Left cardiac atrium (tissue), 4 donors: ENCODE measurements at regions not wholly inside any gene's neighbourhood (a gene's known extent, or its start where the extent isn't known, plus 50 kb on each side); places are given as distances from the start of the nearest gene placed in this dataset.
"Not testable (repeated sequence)": the region's sequence is repeated elsewhere in the genome, so short reads cannot be mapped to it uniquely, and the experiment has no call there.

Source experiments
- ATAC-seq, 2 donors: fragments of 200-7000 bp; cut with Tn5 transposase; one replicate each; pipeline ENCODE4 v1.9.1; 2020; ENCODE audit warnings: mild to moderate bottlenecking in 2 of 2, moderate library complexity in 2 of 2
- DNase-seq: peaks from one replicate; pipeline ENCODE4 v3.0.0-alpha.2; 2020
- intact Hi-C, 2 donors: fragments of 100-400 bp; cut with DNase I; formaldehyde crosslinking; loops; one replicate each; pipeline versions ENCODE4 v1.14.1 to v1.15.1; 2022 to 2023
- donor health status: DM: no; HTN: yes; CAD: no.
- donor health status: DM: no; HTN: yes; CAD: no; lungs with severe emphysema.
- donor health status: DM: yes; HTN: yes; CAD: no.
- donor health status: Dilated cardiomyopathy.

DNA sequence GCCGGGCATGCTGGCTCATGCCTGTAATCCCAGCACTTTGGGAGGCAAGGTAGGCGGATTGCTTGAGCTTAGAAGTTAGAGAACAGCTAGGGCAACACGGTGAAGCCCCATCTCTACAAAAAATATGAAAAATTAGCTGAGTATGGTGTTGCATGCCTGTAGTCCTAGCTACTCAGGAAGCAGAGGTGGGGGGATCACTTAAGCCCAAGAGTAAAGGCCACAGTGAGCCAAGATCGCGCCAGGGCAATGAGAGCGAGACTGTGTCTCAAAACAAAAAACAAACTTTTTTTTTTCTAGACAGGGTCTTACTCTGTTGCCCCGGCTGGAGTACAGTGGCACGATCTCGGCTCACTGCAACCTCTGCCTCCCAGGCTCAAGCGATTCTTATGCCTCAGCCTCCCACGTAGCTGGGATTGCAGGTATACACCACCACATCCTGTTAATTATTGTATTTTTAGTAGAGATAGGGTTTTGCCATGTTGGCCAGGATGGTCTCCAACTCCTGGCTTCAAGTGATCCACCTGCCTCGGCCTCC is 307.5 kb downstream of the GOLGA6L6 start:
- ATAC-seq, intact Hi-C loops, DNase-seq: not testable (repeated sequence)

DNA sequence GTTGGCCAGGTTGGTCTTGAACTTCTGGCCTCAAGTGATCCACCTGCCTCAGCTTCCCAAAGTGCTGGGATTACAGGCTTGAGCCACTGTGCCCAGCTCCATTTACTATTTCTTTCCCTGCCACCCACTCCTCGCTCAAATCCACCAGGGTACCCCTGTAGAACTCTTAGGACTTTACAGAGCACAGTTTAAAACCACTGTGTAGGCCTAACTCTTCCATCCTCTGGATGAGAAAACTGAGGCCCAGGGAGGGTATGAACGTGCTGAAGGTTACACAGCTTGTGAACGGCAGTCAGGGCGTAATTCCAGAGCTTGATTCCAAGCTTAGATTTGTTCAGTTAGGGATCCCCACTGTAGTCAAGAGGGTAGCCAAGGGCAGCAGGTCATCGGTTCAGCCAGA is 309.1 kb downstream of the GOLGA6L6 start:
- intact Hi-C loops, DNase-seq, ATAC-seq: not testable (repeated sequence)

DNA sequence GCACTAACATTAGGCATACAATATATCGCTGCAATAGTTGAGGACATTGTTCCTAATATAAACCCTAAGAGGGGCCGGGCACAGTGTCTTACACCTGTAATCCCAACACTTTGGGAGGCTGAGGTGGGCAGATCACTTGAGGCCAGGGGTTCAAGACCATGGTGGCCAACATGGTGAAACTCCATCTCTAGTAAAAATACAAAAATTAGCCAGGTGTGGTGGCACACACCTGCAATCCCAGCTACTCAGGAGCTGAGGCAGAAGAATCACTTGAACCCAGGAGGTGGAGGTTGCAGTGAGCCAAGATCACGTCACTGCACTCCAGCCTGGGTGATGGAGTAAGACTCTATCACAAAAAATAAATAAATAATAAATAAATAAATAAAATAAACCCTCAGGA is 310.9 kb downstream of the GOLGA6L6 start:
- intact Hi-C loops, ATAC-seq, DNase-seq: not testable (repeated sequence)

DNA sequence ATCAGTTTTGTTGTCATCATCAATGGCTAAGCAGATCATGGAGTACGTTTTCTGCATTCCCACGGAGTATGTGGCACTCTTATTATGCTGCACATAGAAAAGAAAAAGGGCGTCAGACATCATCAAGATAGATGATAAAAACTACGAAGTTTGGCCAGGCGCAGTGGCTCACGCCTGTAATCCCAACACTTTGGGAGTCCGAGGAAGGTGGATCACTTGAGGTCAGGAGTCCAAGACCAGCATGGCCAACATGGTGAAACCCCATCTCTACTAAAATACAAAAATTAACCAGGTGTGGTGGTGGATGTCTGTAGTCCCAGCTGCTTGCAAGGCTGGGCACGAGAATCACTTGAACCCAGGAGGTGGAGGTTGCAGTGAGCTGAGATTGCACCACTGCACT is 312.8 kb downstream of the GOLGA6L6 start:
- ATAC-seq, intact Hi-C loops, DNase-seq: not testable (repeated sequence)

GRCh38 chr15:20227119-20227853 is 314.3 kb downstream of the GOLGA6L6 start:
- ATAC-seq = peak in 1 of 2 donors; percentile 55
- intact Hi-C loops, DNase-seq: not testable (repeated sequence)

GRCh38 chr15:20226531-20226930 is 315.1 kb downstream of the GOLGA6L6 start:
- DNase-seq, ATAC-seq, intact Hi-C loops: not testable (repeated sequence)

DNA sequence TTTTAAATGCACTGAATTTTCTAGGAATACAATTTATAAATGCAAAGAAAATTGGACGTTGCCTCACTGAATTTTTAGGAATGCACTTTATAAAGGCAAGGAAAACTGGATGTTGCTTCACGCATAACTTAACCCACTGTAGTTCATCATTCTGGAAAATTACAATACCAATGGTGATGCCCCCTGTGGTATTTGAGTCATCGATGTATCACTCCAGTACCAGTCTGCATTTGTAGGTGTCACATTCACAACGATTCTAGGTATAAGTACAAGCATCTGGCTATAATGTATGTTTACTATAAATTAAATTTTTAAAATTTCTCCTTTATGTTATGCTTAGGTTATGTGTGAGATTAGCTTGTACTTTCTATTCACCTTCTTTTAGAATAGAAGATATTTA is 320.5 kb downstream of the GOLGA6L6 start:
- DNase-seq, ATAC-seq, intact Hi-C loops: not testable (repeated sequence)

GRCh38 chr15:20219171-20219570 is 322.4 kb downstream of the GOLGA6L6 start:
- intact Hi-C loops, ATAC-seq, DNase-seq: not testable (repeated sequence)

DNA sequence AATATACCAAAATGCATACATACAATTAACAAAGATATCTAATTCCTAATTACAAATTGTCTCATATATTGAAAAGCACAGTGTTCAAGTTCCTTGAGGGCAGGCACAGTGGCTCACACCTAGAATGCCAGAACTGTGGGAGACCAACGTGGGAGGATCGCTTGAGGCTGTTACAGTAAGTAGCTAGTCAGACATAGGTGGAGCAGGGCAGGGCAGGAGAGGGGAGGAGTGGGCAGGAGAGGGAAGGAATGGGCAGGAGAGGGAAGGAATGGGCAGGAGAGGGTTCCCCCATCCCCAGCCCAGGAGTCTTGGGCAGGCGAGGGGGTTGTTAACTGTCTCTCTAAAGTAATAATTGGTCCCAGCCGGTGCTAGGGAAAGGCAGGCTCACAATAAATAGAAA is 325.9 kb downstream of the GOLGA6L6 start:
- DNase-seq, intact Hi-C loops, ATAC-seq: not testable (repeated sequence)

GRCh38 chr15:20214101-20214500 is 327.5 kb downstream of the GOLGA6L6 start:
- DNase-seq, intact Hi-C loops, ATAC-seq: not testable (repeated sequence)

- intact Hi-C loops, ATAC-seq, DNase-seq: not testable (repeated sequence)
Observed at GRCh38 chr15:20211508-20211907, 330.1 kb downstream of the GOLGA6L6 start.

GRCh38 chr15:20209973-20210372 is 331.6 kb downstream of the GOLGA6L6 start:
- peak in 1 of 2 donors; percentile 16 for ATAC-seq
- intact Hi-C loops, DNase-seq: not testable (repeated sequence)

GRCh38 chr15:20207607-20208006 is 334.0 kb downstream of the GOLGA6L6 start:
- intact Hi-C loops, DNase-seq, ATAC-seq: not testable (repeated sequence)

- ATAC-seq, intact Hi-C loops, DNase-seq: not testable (repeated sequence)
Observed at GRCh38 chr15:20207198-20207597, 334.4 kb downstream of the GOLGA6L6 start.

GRCh38 chr15:20204177-20204866 is 337.3 kb downstream of the GOLGA6L6 start:
- DNase-seq, ATAC-seq, intact Hi-C loops: not testable (repeated sequence)

DNA sequence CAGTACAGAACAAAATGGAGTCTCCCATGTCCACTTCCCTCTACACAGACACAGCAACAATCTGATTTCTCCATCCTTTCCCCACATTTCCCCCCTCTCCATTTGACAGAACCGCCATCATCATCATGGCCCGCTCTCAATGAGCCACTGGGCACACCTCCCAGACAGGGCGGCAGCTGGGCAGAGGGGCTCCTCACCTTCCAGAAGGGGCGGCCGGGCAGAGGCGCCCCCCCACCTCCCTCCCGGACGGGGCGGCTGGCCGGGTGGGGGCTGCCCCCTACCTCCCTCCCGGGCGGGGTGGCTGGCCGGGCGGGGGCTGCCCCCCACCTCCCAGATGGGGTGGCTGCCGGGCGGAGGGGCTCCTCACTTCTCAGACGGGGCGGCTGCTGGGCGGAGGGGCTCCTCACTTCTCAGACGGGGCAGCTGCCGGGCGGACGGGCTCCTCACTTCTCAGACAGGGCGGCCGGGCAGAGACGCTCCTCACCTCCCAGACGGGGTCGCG is 337.9 kb downstream of the GOLGA6L6 start:
- intact Hi-C loops = not testable (repeated sequence)

GRCh38 chr15:20194591-20195198 is 346.9 kb downstream of the GOLGA6L6 start:
- ATAC-seq, DNase-seq, intact Hi-C loops: not testable (repeated sequence)

More for the DNA sequence above, 337.9 kb downstream of the GOLGA6L6 start:
- not testable (repeated sequence) for DNase-seq, ATAC-seq

DNA sequence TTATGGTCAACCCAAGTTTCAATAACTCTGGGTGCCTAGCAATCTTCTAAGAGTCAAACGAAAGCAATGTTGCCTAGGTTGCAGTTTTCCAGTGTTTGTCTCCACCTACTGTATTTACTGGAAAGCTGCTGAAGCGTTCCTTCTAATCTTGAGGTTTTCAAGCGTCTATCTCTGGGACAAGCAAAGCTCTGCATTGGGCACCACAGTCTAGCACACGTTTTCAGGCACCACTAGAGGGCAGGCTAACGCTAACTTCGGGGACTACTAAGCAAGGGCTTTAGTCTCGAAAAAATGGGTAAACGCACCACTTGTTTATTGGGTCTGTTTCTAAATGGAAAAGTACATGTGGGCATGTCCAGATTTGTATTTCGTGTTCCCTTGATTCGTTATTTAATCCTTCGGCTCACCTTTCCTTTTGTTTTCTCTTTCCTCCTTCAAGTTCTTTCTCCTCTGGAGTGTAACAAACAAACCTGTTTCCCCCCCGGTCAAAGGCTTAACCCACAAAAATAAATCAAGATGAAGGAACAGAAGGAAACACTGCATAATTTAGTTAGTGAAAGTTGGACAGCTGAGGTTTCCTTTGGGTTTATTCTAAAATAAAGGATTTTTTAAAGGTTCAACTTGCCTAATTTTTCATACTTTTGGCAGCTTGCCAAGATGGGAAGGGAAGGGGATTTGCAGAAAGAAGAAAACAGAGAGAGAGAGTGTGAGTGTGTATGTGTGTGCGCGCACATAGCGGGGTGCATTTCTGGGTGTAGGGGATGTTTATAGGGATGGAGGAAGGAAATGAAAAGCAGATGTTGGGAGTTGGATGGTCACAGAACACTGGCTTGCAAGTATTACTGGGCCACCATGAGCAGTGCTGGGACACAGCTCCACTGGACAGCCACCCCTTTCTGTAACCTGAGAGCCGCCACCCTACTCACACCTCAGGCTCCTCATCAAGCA is 348.3 kb downstream of the GOLGA6L6 start:
- ATAC-seq = peak; percentile 84 to 95
- intact Hi-C loops = not testable (repeated sequence)
- peak; percentile 29 for DNase-seq
